GF-D8 (cell line): ENCODE measurements at regions not wholly inside any gene's neighbourhood (a gene's known extent, or its start where the extent isn't known, plus 50 kb on each side); places are given as distances from the start of the nearest gene placed in this dataset.
"Not testable (repeated sequence)": the region's sequence is repeated elsewhere in the genome, so short reads cannot be mapped to it uniquely, and the experiment has no call there.

Experiments
- DNase-seq: peaks from one replicate; lab custom pipeline; 2025; lab: John Stamatoyannopoulos, UW

GRCh38 chr5:23451156-23451555 lies 56.3 kb upstream of the PRDM9 start:
- DNase-seq, result no peak

- DNase-seq, result no peak
Observed at GRCh38 chr5:23450187-23450586, 57.2 kb upstream of the PRDM9 start.

- DNase-seq, result no peak
Observed at GRCh38 chr5:23448627-23449026, 58.8 kb upstream of the PRDM9 start.

- no peak for DNase-seq
Observed at GRCh38 chr5:23446424-23446823, 61.0 kb upstream of the PRDM9 start.

- DNase-seq, result no peak
Observed at GRCh38 chr5:23445573-23445972, 61.8 kb upstream of the PRDM9 start.

GRCh38 chr5:23440703-23441102 lies 66.7 kb upstream of the PRDM9 start:
- DNase-seq, result no peak

GRCh38 chr5:23437011-23437410 lies 70.4 kb upstream of the PRDM9 start:
- no peak for DNase-seq

GRCh38 chr5:23433534-23434315 lies 73.7 kb upstream of the PRDM9 start:
- no peak for DNase-seq

GRCh38 chr5:23428705-23429104 lies 78.7 kb upstream of the PRDM9 start:
- no peak for DNase-seq

GRCh38 chr5:23420214-23420613 lies 87.2 kb upstream of the PRDM9 start:
- DNase-seq, result not testable (repeated sequence)

GRCh38 chr5:23419115-23419514 lies 88.3 kb upstream of the PRDM9 start:
- no peak for DNase-seq

GRCh38 chr5:23412515-23412914 lies 94.9 kb upstream of the PRDM9 start:
- DNase-seq, result no peak

- DNase-seq, result no peak
Observed at GRCh38 chr5:23411994-23412393, 95.4 kb upstream of the PRDM9 start.

- no peak for DNase-seq
Observed at GRCh38 chr5:23411200-23411599, 96.2 kb upstream of the PRDM9 start.

- not testable (repeated sequence) for DNase-seq
Observed at GRCh38 chr5:23410775-23411174, 96.6 kb upstream of the PRDM9 start.

- no peak for DNase-seq
Observed at GRCh38 chr5:23405316-23406068, 101.9 kb upstream of the PRDM9 start.

GRCh38 chr5:23402585-23402984 lies 104.8 kb upstream of the PRDM9 start:
- no peak for DNase-seq

- no peak for DNase-seq
Observed at GRCh38 chr5:23400951-23401350, 106.5 kb upstream of the PRDM9 start.

- no peak for DNase-seq
Observed at GRCh38 chr5:23396346-23396745, 111.1 kb upstream of the PRDM9 start.

GRCh38 chr5:23389291-23390101 lies 117.9 kb upstream of the PRDM9 start:
- no peak for DNase-seq

- no peak for DNase-seq
Observed at GRCh38 chr5:23385036-23385435, 122.4 kb upstream of the PRDM9 start.

GRCh38 chr5:23372177-23372576 lies 135.2 kb upstream of the PRDM9 start:
- no peak for DNase-seq

- DNase-seq, result no peak
Observed at GRCh38 chr5:23368393-23368792, 139.0 kb upstream of the PRDM9 start.
